ENCODE measurements at regions not wholly inside any gene's neighbourhood (a gene's known extent, or its start where the extent isn't known, plus 50 kb on each side); places are given as distances from the start of the nearest gene placed in this dataset.
A peak's percentile ranks its signal among the peaks of the same experiment; 100 is the strongest.

GRCh38 chr6:113048741-113049140, 701.6 kb downstream of the RFPL4B start:
- Histone ChIP-seq H4K20me1 (replicated peaks; ENCODE audit: control insufficient read depth, extremely low read depth, insufficient read depth, low read length) (no peaks in the 10 kb centered on the region), H3K9ac (replicated peaks; ENCODE audit: extremely low read depth, insufficient read depth, low read length) (no peak overlapping the region), H2AFZ (ENCODE audit: low read depth, low read length) (peak overlapping the region; percentile 72), H3K79me2 (ENCODE audit: control insufficient read depth, insufficient read depth, low read length) (no peaks in the 10 kb centered on the region), H3K27me3 (ENCODE audit: control insufficient read depth in 2 of 2, insufficient read depth in 2 of 2, low read length in 2 of 2) (no peaks in the 10 kb centered on the region), H3K4me1 (ENCODE audit: control insufficient read depth, extremely low read depth, insufficient read depth, low read length) (peaks cover 29% of the 10 kb centered on the region), H3K9me1 (replicated peaks; ENCODE audit: control insufficient read depth, extremely low read depth, insufficient read depth, low read length) (no peaks in the 10 kb centered on the region), H3K9me3 (replicated peaks; ENCODE audit: control insufficient read depth, insufficient read depth, low read length) (no peaks in the 10 kb centered on the region), H3K36me3 (ENCODE audit: control insufficient read depth in 2 of 2, extremely low read depth in 1 of 2, insufficient read depth in 2 of 2, low read length in 2 of 2) (no peaks in the 10 kb centered on the region), H3K4me2 (ENCODE audit: insufficient read depth, low read length) (no peak overlapping the region), H3K4me3 (replicated peaks in 1 of 3; ENCODE audit: insufficient read depth in 1 of 3, low read depth in 1 of 3, low read length in 3 of 3) (no peak overlapping the region), H3K27ac (ENCODE audit: insufficient read depth, low read depth, low read length) (peak overlapping the region; percentile 2)
- no peak for FAIRE-seq
- DNase-seq (ENCODE audit: low read depth, low spot score) = peak; percentile 57
- POLR2A ChIA-PET = no interaction called here
- dilution Hi-C loops (cut with MboI; ENCODE audit: extremely low pct_ligation_motif_present, low sequenced_read_pairs) = no loop called here
- no TSS peak for BruUV-seq (replicated peaks)
- CTCF ChIA-PET = interaction anchor here (1.0 kb wide), 1 partner anchor 810 kb away, joined by 3 read pairs; no protein-coding TSS in a partner anchor
- intact Hi-C loops (cut with micrococcal nuclease) = no loop called here
- TF ChIP-seq MAX (IDR thresholded peaks at IDR 0.05; ENCODE audit: insufficient read depth, insufficient read length) (no peak), FOS (IDR thresholded peaks at IDR 0.05; ENCODE audit: borderline replicate concordance, insufficient read depth, low read length) (peak; percentile 44)

GRCh38 chr6:113049190-113049589, 702.1 kb downstream of the RFPL4B start:
- intact Hi-C loops (cut with micrococcal nuclease) = no loop called here
- no peaks in the 10 kb centered on the region for H3K27me3 ChIP-seq (ENCODE audit: control insufficient read depth in 2 of 2, insufficient read depth in 2 of 2, low read length in 2 of 2)
- no peaks in the 10 kb centered on the region for H3K79me2 ChIP-seq (ENCODE audit: control insufficient read depth, insufficient read depth, low read length)
- H3K36me3 ChIP-seq (ENCODE audit: control insufficient read depth in 2 of 2, extremely low read depth in 1 of 2, insufficient read depth in 2 of 2, low read length in 2 of 2) = no peaks in the 10 kb centered on the region
- CTCF ChIA-PET = interaction anchor here (1.0 kb wide), 1 partner anchor 810 kb away, joined by 3 read pairs; no protein-coding TSS in a partner anchor
- no peaks in the 10 kb centered on the region for H4K20me1 ChIP-seq (replicated peaks; ENCODE audit: control insufficient read depth, extremely low read depth, insufficient read depth, low read length)
- peak overlapping the region; percentile 74 for H3K27ac ChIP-seq (ENCODE audit: insufficient read depth, low read depth, low read length)
- no TSS peak for BruUV-seq (replicated peaks)
- H3K4me2 ChIP-seq (ENCODE audit: insufficient read depth, low read length) = no peak overlapping the region
- no peaks in the 10 kb centered on the region for H3K9me1 ChIP-seq (replicated peaks; ENCODE audit: control insufficient read depth, extremely low read depth, insufficient read depth, low read length)
- peaks cover 29% of the 10 kb centered on the region for H3K4me1 ChIP-seq (ENCODE audit: control insufficient read depth, extremely low read depth, insufficient read depth, low read length)
- TF ChIP-seq FOS (IDR thresholded peaks at IDR 0.05; ENCODE audit: borderline replicate concordance, insufficient read depth, low read length) (no peak), MAX (IDR thresholded peaks at IDR 0.05; ENCODE audit: insufficient read depth, insufficient read length) (no peak), GATA2 (IDR thresholded peaks at IDR 0.05; ENCODE audit: insufficient read depth, insufficient read length, low read depth, low read length) (no peak), MYC (IDR thresholded peaks at IDR 0.05; ENCODE audit: low read depth, low read length) (no peak), POLR2A (IDR thresholded peaks at IDR 0.05; ENCODE audit: low read depth, low read length) (no peak), CTCF (IDR thresholded peaks at IDR 0.05; ENCODE audit: extremely low read depth in 1 of 2, insufficient read depth in 1 of 2, low read depth in 1 of 2, low read length in 2 of 2) (no peak), POLR2AphosphoS5 (IDR thresholded peaks at IDR 0.05; ENCODE audit: insufficient read depth, low read depth, low read length) (no peak), EZH2 (IDR thresholded peaks at IDR 0.05; ENCODE audit: borderline replicate concordance, low read depth, low read length, severe bottlenecking) (no peak), JUN (IDR thresholded peaks at IDR 0.05; ENCODE audit: borderline replicate concordance, insufficient read depth, insufficient read length, low read depth) (no peak)
- H3K4me3 ChIP-seq (replicated peaks in 1 of 3; ENCODE audit: insufficient read depth in 1 of 3, low read depth in 1 of 3, low read length in 3 of 3) = no peak overlapping the region
- peak overlapping the region; percentile 9 for H2AFZ ChIP-seq (ENCODE audit: low read depth, low read length)
- no peak overlapping the region for H3K9ac ChIP-seq (replicated peaks; ENCODE audit: extremely low read depth, insufficient read depth, low read length)
- no peak for FAIRE-seq
- no peak for DNase-seq (ENCODE audit: low read depth, low spot score)
- H3K9me3 ChIP-seq (replicated peaks; ENCODE audit: control insufficient read depth, insufficient read depth, low read length) = no peaks in the 10 kb centered on the region
- POLR2A ChIA-PET = no interaction called here
- dilution Hi-C loops (cut with MboI; ENCODE audit: extremely low pct_ligation_motif_present, low sequenced_read_pairs) = no loop called here

Data from endothelial cell of umbilical vein (primary cell).